ENCODE measurements at regions not wholly inside any gene's neighbourhood (a gene's known extent, or its start where the extent isn't known, plus 50 kb on each side); places are given as distances from the start of the nearest gene placed in this dataset.

- Histone ChIP-seq H3K36me3 (ENCODE audit: control insufficient read depth in 2 of 2, insufficient read depth in 1 of 2, low read length in 2 of 2) (no peaks in the 10 kb centered on the region), H3K4me1 (ENCODE audit: control insufficient read depth, insufficient read depth, low read length) (no peaks in the 10 kb centered on the region), H3K9me3 (ENCODE audit: control insufficient read depth, insufficient read depth, low read depth, low read length) (no peaks in the 10 kb centered on the region), H3K4me3 (ENCODE audit: low read depth, low read length) (no peak overlapping the region), H3K27ac (ENCODE audit: extremely low read depth, low read depth, low read length) (no peak overlapping the region)
- CTCF ChIA-PET, result interaction anchor here (0.6 kb wide), 1 partner anchor 851 kb away, joined by 3 read pairs; no protein-coding TSS in a partner anchor
- TF ChIP-seq ZNF2 (tag by site-specific recombination; IDR thresholded peaks at IDR 0.05) (no peak), KLF9 (tag by site-specific recombination; IDR thresholded peaks at IDR 0.05; ENCODE audit: low read depth) (no peak), ZNF133 (tag by site-specific recombination; IDR thresholded peaks at IDR 0.05) (no peak), ZNF366 (tag by site-specific recombination; conservative IDR thresholded peaks at IDR 0.05) (no peak)
- POLR2A ChIA-PET, result no interaction called here
Measured at GRCh38 chr2:8486141-8486540, 195.7 kb upstream of the ID2 start.

GRCh38 chr2:8487461-8487932, 194.4 kb upstream of the ID2 start:
- Histone ChIP-seq H3K4me3 (ENCODE audit: low read depth, low read length) (no peak overlapping the region), H3K27ac (ENCODE audit: extremely low read depth, low read depth, low read length) (no peak overlapping the region), H3K4me1 (ENCODE audit: control insufficient read depth, insufficient read depth, low read length) (no peaks in the 10 kb centered on the region), H3K36me3 (ENCODE audit: control insufficient read depth in 2 of 2, insufficient read depth in 1 of 2, low read length in 2 of 2) (no peaks in the 10 kb centered on the region), H3K9me3 (ENCODE audit: control insufficient read depth, insufficient read depth, low read depth, low read length) (no peaks in the 10 kb centered on the region)
- POLR2A ChIA-PET, result no interaction called here
- no peak for TF ChIP-seq PBX3 (CRISPR knock-in tag; IDR thresholded peaks at IDR 0.05)
- TF ChIP-seq ZNF133 (tag by site-specific recombination; IDR thresholded peaks at IDR 0.05), result no peak
- TF ChIP-seq ZNF416 (tag by site-specific recombination; IDR thresholded peaks at IDR 0.05), result no peak
- no peak for TF ChIP-seq ZNF274 (IDR thresholded peaks at IDR 0.05; ENCODE audit: low read length)
- TF ChIP-seq ZNF274 (tag by site-specific recombination; IDR thresholded peaks at IDR 0.05; ENCODE audit: borderline replicate concordance), result no peak
- no peak for TF ChIP-seq SP2 (tag by site-specific recombination; IDR thresholded peaks at IDR 0.05)
- no peak for TF ChIP-seq ZNF155 (tag by site-specific recombination; IDR thresholded peaks at IDR 0.05)
- TF ChIP-seq IKZF3 (tag by site-specific recombination; IDR thresholded peaks at IDR 0.05), result no peak
- CTCF ChIA-PET, result no interaction called here

- no peaks in the 10 kb centered on the region for H3K4me1 ChIP-seq (ENCODE audit: control insufficient read depth, insufficient read depth, low read length)
- ChIA-PET POLR2A (no interaction called here), CTCF (no interaction called here)
- no peak overlapping the region for H3K4me3 ChIP-seq (ENCODE audit: low read depth, low read length)
- H3K27ac ChIP-seq (ENCODE audit: extremely low read depth, low read depth, low read length), result no peak overlapping the region
- H3K36me3 ChIP-seq (ENCODE audit: control insufficient read depth in 2 of 2, insufficient read depth in 1 of 2, low read length in 2 of 2), result no peaks in the 10 kb centered on the region
- no peaks in the 10 kb centered on the region for H3K9me3 ChIP-seq (ENCODE audit: control insufficient read depth, insufficient read depth, low read depth, low read length)
- TF ChIP-seq GFI1B (tag by site-specific recombination; IDR thresholded peaks at IDR 0.05), result no peak
- TF ChIP-seq AEBP2 (tag by site-specific recombination; IDR thresholded peaks at IDR 0.05; ENCODE audit: borderline replicate concordance), result no peak
- no peak for TF ChIP-seq PRDM1 (tag by site-specific recombination; IDR thresholded peaks at IDR 0.05)
- no peak for TF ChIP-seq ZNF701 (tag by site-specific recombination; IDR thresholded peaks at IDR 0.05)
- no peak for TF ChIP-seq ZNF658 (tag by site-specific recombination; IDR thresholded peaks at IDR 0.05)
- TF ChIP-seq MYNN (tag by site-specific recombination; IDR thresholded peaks at IDR 0.05; ENCODE audit: borderline replicate concordance), result no peak
- no peak for TF ChIP-seq KLF9 (tag by site-specific recombination; IDR thresholded peaks at IDR 0.05; ENCODE audit: low read depth)
- TF ChIP-seq ZNF561 (tag by site-specific recombination; IDR thresholded peaks at IDR 0.05; ENCODE audit: borderline replicate concordance), result no peak
- no peak for TF ChIP-seq ZNF114 (tag by site-specific recombination; IDR thresholded peaks at IDR 0.05)
- no peak for TF ChIP-seq ZNF501 (tag by site-specific recombination; IDR thresholded peaks at IDR 0.05)
- TF ChIP-seq ZNF404 (tag by site-specific recombination; IDR thresholded peaks at IDR 0.05), result no peak
- no peak for TF ChIP-seq PATZ1 (tag by site-specific recombination; IDR thresholded peaks at IDR 0.05)
- TF ChIP-seq ZFHX2 (tag by site-specific recombination; conservative IDR thresholded peaks at IDR 0.05), result no peak
- TF ChIP-seq ZNF558 (tag by site-specific recombination; IDR thresholded peaks at IDR 0.05), result no peak
- no peak for TF ChIP-seq GLI2 (tag by site-specific recombination; IDR thresholded peaks at IDR 0.05; ENCODE audit: borderline replicate concordance, low read depth)
- TF ChIP-seq ZNF624 (tag by site-specific recombination; IDR thresholded peaks at IDR 0.05), result no peak
- TF ChIP-seq OSR2 (tag by site-specific recombination; IDR thresholded peaks at IDR 0.05), result no peak
- TF ChIP-seq ZNF394 (tag by site-specific recombination; IDR thresholded peaks at IDR 0.05; ENCODE audit: borderline replicate concordance), result no peak
- no peak for TF ChIP-seq ZNF837 (tag by site-specific recombination; IDR thresholded peaks at IDR 0.05)
Measured at GRCh38 chr2:8488001-8488738, 193.7 kb upstream of the ID2 start.
